Bronchial epithelial cell (primary cell): ENCODE measurements at regions not wholly inside any gene's neighbourhood (a gene's known extent, or its start where the extent isn't known, plus 50 kb on each side); places are given as distances from the start of the nearest gene placed in this dataset.

ENCODE experiments used
- DNase-seq: peaks from one replicate; pipeline ENCODE4 v3.0.0-alpha.2; 2010; ENCODE audit warnings: low read depth
- FAIRE-seq: peaks from 2 replicates; lab custom pipeline; 2011; peaks lifted over from hg19 to GRCh38; lab: Jason Lieb, UNC
- H3K27me3 ChIP-seq: 2 replicates; pipeline ENCODE4 v1.5.1; 2011; ENCODE audit warnings: low read length; ENCODE audit not compliant: control insufficient read depth, insufficient read depth
- H3K36me3 ChIP-seq: 2 replicates; pipeline ENCODE4 v1.5.1; 2011; ENCODE audit warnings: low read length; ENCODE audit not compliant: control insufficient read depth, insufficient read depth
- H3K4me3 ChIP-seq: 2 replicates; pipeline ENCODE4 v1.5.1; 2011; ENCODE audit warnings: mild to moderate bottlenecking, low read depth, low read length, control low read depth
- CTCF ChIP-seq: IDR thresholded peaks from 2 replicates; pipeline ENCODE4 v1.5.1; 2011; ENCODE audit warnings: mild to moderate bottlenecking, moderate library complexity, low read length, control low read depth, inconsistent platforms; ENCODE audit not compliant: insufficient read depth, severe bottlenecking

- FAIRE-seq (no peak), DNase-seq (peak; percentile 5)
- Histone ChIP-seq H3K36me3 (no peaks in the 10 kb centered on the region), H3K27me3 (no peaks in the 10 kb centered on the region), H3K4me3 (no peak overlapping the region)
- no peak for TF ChIP-seq CTCF
Observed at GRCh38 chr2:21754164-21754788, 630.5 kb downstream of the TDRD15 start.

- H3K36me3 ChIP-seq = no peaks in the 10 kb centered on the region
- H3K4me3 ChIP-seq = no peak overlapping the region
- no peaks in the 10 kb centered on the region for H3K27me3 ChIP-seq
- DNase-seq (no peak), FAIRE-seq (no peak)
- TF ChIP-seq CTCF = no peak
Observed at GRCh38 chr2:21757805-21758430, 634.1 kb downstream of the TDRD15 start.

- no peaks in the 10 kb centered on the region for H3K36me3 ChIP-seq
- no peak for DNase-seq
- TF ChIP-seq CTCF = no peak
- no peak overlapping the region for H3K4me3 ChIP-seq
- FAIRE-seq = no peak
- H3K27me3 ChIP-seq = no peaks in the 10 kb centered on the region
Observed at GRCh38 chr2:21759819-21760218, 636.1 kb downstream of the TDRD15 start.

- FAIRE-seq (no peak), DNase-seq (no peak)
- Histone ChIP-seq H3K4me3 (no peak overlapping the region), H3K27me3 (no peaks in the 10 kb centered on the region), H3K36me3 (no peaks in the 10 kb centered on the region)
- TF ChIP-seq CTCF = no peak
Observed at GRCh38 chr2:21761361-21761760, 637.6 kb downstream of the TDRD15 start.

GRCh38 chr2:21763501-21763900 is 639.7 kb downstream of the TDRD15 start:
- Histone ChIP-seq H3K27me3 (no peaks in the 10 kb centered on the region), H3K4me3 (no peak overlapping the region), H3K36me3 (no peaks in the 10 kb centered on the region)
- DNase-seq = no peak
- no peak for TF ChIP-seq CTCF
- FAIRE-seq = no peak
